Urinary bladder (tissue), 3 donors: ENCODE measurements at regions not wholly inside any gene's neighbourhood (a gene's known extent, or its start where the extent isn't known, plus 50 kb on each side); places are given as distances from the start of the nearest gene placed in this dataset.

ENCODE experiments used
- DNase-seq: peaks from one replicate; pipeline ENCODE4 v3.0.0-alpha.2; 2015; ENCODE audit errors: extremely low spot score
- H3K27ac ChIP-seq: one replicate; pipeline ENCODE4 v1.5.1; 2013; ENCODE audit warnings: low read depth, mild to moderate bottlenecking, moderate library complexity
- H3K36me3 ChIP-seq: one replicate; pipeline ENCODE4 v1.6.1; 2013; ENCODE audit warnings: mild to moderate bottlenecking, moderate library complexity; ENCODE audit not compliant: insufficient read depth
- H3K4me1 ChIP-seq: one replicate; pipeline ENCODE4 v1.6.1; 2013; ENCODE audit warnings: mild to moderate bottlenecking, moderate library complexity; ENCODE audit not compliant: insufficient read depth
- H3K4me3 ChIP-seq: one replicate; pipeline ENCODE4 v1.5.1; 2013; ENCODE audit warnings: low read depth, low read length
- WGBS: extraction: QIAGEN DNeasy Blood & Tissue Kit; methylation state at CpG from one replicate; pipeline ENCODE4 v1.1.7; 2013; 5-methylcytosine and 5-hydroxymethylcytosine counted together
- donor health status: healthy with polysubstance abuse.
- donor health status: healthy.

DNA sequence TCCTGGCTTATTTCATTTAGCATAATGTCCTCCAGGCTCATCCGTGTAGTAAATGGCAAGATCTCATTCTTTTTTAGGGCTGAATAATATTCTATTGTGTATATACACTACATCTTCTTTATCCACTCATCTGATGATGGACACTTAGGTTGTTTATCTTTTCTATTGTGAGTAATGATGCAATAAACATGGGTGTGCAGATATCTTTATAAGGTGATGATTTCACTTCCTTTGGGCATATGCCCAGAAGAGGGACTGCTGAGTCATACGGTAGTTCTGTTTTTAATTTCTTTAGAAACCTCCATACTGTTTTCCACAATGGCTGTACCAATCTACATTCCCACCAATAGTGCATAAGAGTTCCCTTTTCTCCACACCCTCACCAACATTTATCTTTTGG, 317.6 kb upstream of the CNKSR2 start:
- WGBS, result 83% methylated on average over 2 of the region's 2 CpGs
- Histone ChIP-seq H3K27ac (no peak overlapping the region), H3K36me3 (no peaks in the 10 kb centered on the region), H3K4me3 (no peak overlapping the region), H3K4me1 (no peaks in the 10 kb centered on the region)
- DNase-seq, result no peak

DNA sequence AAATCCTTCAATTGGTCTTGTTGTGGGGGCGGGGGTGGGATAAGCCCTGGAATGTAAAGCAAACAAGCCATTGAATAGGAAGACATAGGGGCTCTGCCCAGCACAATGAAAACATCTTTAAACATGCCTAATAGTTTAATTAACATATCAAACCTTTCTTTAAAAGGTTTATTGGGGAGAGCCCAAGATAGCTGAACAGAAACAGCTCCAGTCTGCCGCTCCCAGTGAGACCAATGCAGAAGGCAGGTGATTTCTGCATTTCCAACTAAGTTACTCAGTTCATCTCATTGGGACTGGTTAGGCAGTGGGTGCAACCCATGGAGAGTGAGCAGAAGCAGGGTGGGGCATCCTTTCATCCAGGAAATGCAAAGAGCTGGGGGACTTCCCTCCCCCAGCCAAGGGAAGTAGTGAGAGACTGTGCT, 327.2 kb upstream of the CNKSR2 start:
- no peak overlapping the region for H3K4me3 ChIP-seq
- no peaks in the 10 kb centered on the region for H3K4me1 ChIP-seq
- no peak overlapping the region for H3K27ac ChIP-seq
- no peak for DNase-seq
- H3K36me3 ChIP-seq, result no peaks in the 10 kb centered on the region
- WGBS, result 49% methylated on average over 2 of the region's 2 CpGs

GRCh38 chrX:21014326-21014725, 359.9 kb upstream of the CNKSR2 start:
- no peak for DNase-seq
- 58% methylated on average over 2 of the region's 2 CpGs for WGBS
- Histone ChIP-seq H3K4me3 (no peak overlapping the region), H3K4me1 (no peaks in the 10 kb centered on the region), H3K27ac (no peak overlapping the region), H3K36me3 (no peaks in the 10 kb centered on the region)

DNA sequence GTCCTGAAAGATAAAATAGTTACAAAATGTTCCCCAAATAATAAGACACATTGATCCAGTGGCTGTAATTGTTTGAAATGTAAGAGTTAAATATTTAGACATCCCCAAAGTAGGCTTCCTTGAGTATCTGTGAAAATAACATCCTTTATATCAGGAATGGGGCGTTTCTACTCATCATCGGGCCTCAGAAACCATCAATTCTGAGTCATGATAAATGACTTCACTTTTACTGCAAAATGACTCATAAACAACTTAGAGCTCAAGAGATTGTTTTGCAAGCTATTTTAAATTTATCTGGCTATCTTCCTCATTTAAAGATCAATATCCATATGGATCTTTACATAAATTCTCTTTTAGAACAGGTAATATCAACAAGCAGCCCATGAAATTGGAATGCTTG, 369.4 kb upstream of the CNKSR2 start:
- Histone ChIP-seq H3K4me1 (no peaks in the 10 kb centered on the region), H3K27ac (no peak overlapping the region), H3K36me3 (no peaks in the 10 kb centered on the region), H3K4me3 (no peak overlapping the region)
- no peak for DNase-seq
- WGBS, result 47% methylated on average over 2 of the region's 2 CpGs

DNA sequence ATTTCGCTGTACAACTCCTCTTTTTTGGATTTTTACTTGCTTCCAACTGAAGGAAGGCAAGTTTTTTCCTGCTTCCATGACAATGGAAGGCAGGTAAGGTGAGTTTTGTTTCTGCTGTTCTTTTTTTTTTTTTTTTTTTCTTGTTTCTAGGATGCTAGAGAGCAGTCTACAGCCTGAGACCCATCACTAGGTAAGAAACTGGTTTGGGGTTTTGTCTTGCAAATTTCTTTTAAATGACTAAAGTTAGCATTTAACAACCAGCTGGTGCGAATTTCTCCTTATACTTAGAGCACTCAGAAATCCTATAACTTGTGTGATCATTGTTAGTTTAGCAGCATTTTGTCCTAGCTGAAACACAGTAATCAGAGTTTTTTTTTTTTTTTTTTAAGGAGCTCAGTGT, 378.4 kb upstream of the CNKSR2 start:
- Histone ChIP-seq H3K4me3 (no peak overlapping the region), H3K27ac (no peak overlapping the region), H3K4me1 (no peaks in the 10 kb centered on the region), H3K36me3 (no peaks in the 10 kb centered on the region)
- DNase-seq, result no peak
- 39% methylated on average over 2 of the region's 2 CpGs for WGBS

DNA sequence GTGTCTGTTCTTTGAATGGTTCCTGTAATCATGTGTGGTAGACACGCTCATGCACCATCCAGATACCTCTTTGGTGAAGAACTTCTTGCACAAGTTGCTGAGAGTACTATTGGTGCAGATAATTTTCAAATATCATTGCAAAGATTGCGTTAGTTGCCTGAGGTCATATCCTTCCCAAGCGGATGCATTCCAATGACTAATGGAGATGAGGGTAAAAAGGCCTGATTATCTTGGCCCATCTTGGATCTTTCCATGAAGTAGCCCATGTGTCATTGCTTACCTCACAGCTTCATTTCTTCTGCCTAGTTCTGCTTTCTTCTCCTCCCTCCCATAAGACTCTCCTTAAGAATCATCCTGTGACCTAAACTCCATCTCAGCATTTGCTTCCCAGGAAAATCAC, 384.9 kb upstream of the CNKSR2 start:
- Histone ChIP-seq H3K27ac (no peak overlapping the region), H3K36me3 (no peaks in the 10 kb centered on the region), H3K4me1 (no peaks in the 10 kb centered on the region), H3K4me3 (no peak overlapping the region)
- no peak for DNase-seq
- WGBS, result 87% methylated on average over 3 of the region's 3 CpGs

DNA sequence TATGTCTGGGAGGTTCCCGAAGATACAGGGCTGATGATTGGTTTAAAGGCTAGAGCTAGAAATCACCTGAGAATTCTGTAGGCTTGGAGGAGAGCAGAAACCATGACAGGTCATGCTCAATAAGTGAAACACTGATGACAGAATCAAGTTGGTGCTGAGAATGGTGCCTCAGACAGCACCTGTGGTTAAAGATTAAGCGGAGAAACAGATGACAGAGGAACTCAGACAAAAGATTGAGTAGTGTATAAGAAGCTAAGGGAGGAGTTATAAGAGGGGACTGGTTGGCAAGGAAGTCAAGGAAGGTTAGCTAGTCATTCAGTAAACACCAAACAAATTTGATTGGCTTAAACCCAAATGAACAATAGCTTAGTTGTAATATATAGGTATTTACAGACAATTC, 385.4 kb upstream of the CNKSR2 start:
- no peaks in the 10 kb centered on the region for H3K4me1 ChIP-seq
- H3K4me3 ChIP-seq, result no peak overlapping the region
- H3K27ac ChIP-seq, result no peak overlapping the region
- 89% methylated on average over 2 of the region's 2 CpGs for WGBS
- no peaks in the 10 kb centered on the region for H3K36me3 ChIP-seq
- DNase-seq, result no peak

DNA sequence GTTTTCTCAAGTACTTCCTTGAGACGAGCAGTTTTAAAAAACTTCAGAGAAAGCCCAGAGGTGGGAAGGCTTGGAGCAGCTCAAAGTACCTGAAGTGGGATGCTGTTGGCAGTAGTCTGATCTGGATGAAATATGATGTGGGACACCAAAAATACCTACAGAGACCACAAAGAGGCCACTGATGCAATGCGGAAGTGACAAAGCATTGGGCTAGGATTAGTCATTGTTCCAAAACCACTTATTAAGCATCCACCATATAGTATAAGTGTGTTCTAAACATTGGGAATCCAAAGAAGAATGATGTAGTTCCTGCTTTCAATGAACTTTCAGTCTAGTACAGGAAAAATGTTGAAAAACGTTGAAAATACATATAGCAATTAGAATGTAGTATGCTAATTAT, 386.1 kb upstream of the CNKSR2 start:
- no peaks in the 10 kb centered on the region for H3K4me1 ChIP-seq
- no peak overlapping the region for H3K27ac ChIP-seq
- H3K36me3 ChIP-seq, result no peaks in the 10 kb centered on the region
- WGBS, result 80% methylated on average over 3 of the region's 3 CpGs
- no peak for DNase-seq
- H3K4me3 ChIP-seq, result no peak overlapping the region

- DNase-seq, result no peak
- WGBS, result 65% methylated on average over 1 of the region's 1 CpG
These were observed 393.8 kb upstream of the CNKSR2 start for GRCh38 chrX:20980426-20980825.

DNA sequence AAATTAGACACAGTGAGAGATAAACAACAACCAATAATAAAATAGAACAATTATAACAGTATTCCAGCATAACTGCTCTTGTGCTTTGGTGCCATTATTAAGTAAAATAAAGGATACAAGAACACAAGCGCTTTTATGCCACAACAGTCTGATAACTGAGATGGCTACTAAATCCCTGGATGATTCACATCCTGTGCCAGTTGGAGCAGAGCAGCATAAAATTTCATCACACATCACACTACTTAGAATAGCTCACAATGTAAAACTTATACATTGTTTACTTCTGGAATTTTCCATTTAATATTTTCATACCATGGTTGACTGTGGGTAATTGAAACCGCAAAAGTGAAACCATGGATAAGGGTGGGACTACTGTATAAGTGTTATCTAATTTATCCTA, 399.9 kb upstream of the CNKSR2 start:
- no peak for DNase-seq
- WGBS, result 77% methylated on average over 2 of the region's 2 CpGs
- no peaks in the 10 kb centered on the region for H3K4me1 ChIP-seq
- H3K36me3 ChIP-seq, result no peaks in the 10 kb centered on the region
- no peak overlapping the region for H3K27ac ChIP-seq
- H3K4me3 ChIP-seq, result no peak overlapping the region

More at GRCh38 chrX:20980426-20980825, 393.8 kb upstream of the CNKSR2 start:
- no peaks in the 10 kb centered on the region for H3K36me3 ChIP-seq
- H3K4me3 ChIP-seq, result no peak overlapping the region
- no peak overlapping the region for H3K27ac ChIP-seq
- H3K4me1 ChIP-seq, result no peaks in the 10 kb centered on the region

DNA sequence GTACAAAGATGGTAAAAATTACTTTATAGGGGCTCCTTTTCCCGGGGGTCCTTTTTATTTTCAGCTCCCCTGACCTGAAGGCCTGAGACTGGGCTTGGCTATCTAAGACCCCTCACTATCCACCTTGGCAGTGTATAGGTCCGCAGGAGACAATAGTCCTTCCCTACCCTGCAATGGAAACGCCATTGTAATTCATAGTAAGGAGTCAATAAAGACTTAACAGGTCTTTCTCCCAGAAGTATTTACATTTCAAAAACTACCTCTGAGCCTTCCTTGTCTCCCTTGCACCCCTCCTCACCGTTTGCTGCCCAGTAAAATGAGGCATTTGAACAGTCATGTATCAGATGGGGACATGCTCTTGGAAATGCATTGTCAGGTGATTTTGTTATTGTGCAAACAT, 401.2 kb upstream of the CNKSR2 start:
- Histone ChIP-seq H3K27ac (no peak overlapping the region), H3K4me3 (no peak overlapping the region), H3K4me1 (no peaks in the 10 kb centered on the region), H3K36me3 (no peaks in the 10 kb centered on the region)
- 46% methylated on average over 4 of the region's 4 CpGs for WGBS
- no peak for DNase-seq

DNA sequence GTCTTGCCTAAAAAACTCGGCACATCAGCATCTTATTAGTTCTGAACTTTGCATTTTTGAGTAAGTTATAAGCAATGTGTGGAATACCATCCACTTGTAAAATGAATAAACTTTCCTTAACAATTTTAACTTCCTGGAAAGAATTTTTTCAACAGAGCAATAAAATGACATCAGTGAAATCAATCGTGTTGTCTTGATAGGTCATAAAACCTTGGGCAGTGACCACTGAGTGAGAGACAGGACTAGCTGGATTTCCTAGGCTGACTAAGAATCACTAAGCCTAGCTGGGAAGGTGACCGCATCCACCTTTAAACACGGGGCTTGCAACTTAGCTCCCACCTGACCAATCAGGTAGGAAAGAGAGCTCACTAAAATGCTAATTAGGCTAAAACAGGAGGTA, 403.0 kb upstream of the CNKSR2 start:
- no peak for DNase-seq
- Histone ChIP-seq H3K27ac (no peak overlapping the region), H3K36me3 (no peaks in the 10 kb centered on the region), H3K4me3 (no peak overlapping the region), H3K4me1 (no peaks in the 10 kb centered on the region)
- WGBS, result 54% methylated on average over 4 of the region's 4 CpGs

DNA sequence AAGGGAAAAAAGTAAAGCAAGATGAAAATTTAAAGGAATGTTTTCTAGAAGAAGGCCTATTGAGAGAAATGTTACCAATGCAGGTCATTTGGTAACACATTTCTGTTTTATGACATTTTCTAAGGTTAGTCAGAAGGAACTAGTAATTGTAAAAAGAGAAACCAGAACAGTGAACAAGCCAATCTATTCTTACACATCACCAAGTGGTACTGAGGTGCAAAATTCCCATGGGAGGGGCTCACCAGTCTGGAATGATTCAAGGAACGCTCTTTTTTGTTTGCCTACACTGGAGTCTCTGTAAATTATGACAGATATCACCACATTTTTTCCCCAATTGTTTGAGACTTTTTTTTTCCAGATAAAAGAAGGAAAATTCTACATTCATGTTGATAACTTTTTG, 404.7 kb upstream of the CNKSR2 start:
- Histone ChIP-seq H3K27ac (no peak overlapping the region), H3K4me1 (no peaks in the 10 kb centered on the region), H3K36me3 (no peaks in the 10 kb centered on the region), H3K4me3 (no peak overlapping the region)
- 60% methylated on average over 1 of the region's 1 CpG for WGBS
- DNase-seq, result no peak

- H3K4me1 ChIP-seq, result no peaks in the 10 kb centered on the region
- H3K4me3 ChIP-seq, result no peak overlapping the region
- H3K27ac ChIP-seq, result no peak overlapping the region
- 43% methylated on average over 2 of the region's 2 CpGs for WGBS
- no peak for DNase-seq
- H3K36me3 ChIP-seq, result no peaks in the 10 kb centered on the region
These were observed 405.2 kb upstream of the CNKSR2 start for GRCh38 chrX:20968996-20969395.

DNA sequence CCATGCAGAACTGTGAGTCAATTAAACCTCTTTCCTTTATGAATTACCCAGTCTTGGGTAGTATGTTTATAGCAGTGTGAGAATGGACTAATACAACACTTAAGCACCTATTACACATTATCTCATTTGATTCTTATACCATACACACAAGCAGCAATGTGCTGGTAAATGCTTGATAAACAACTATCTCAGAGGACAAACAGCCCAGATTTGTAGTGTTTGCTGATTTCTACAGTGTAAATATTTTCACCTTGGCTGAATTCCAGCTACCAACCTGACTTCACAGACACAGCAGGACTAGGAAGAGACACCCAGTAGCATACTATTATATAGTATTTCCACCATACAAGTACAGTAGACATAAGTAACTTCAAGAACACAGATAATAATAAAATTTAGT, 406.5 kb upstream of the CNKSR2 start:
- no peak for DNase-seq
- Histone ChIP-seq H3K36me3 (no peaks in the 10 kb centered on the region), H3K27ac (no peak overlapping the region), H3K4me1 (no peaks in the 10 kb centered on the region), H3K4me3 (no peak overlapping the region)
